Spleen (tissue), 11 donors: ENCODE measurements at regions not wholly inside any gene's neighbourhood (a gene's known extent, or its start where the extent isn't known, plus 50 kb on each side); places are given as distances from the start of the nearest gene placed in this dataset.

Source experiments
- DNase-seq: peaks from one replicate; pipeline ENCODE4 v3.0.0-alpha.2; 2020
- H3K27ac ChIP-seq, 8 donors: fragments of 200-600 bp; sonication (generic) in 7 of 8; 1 replicate in 4 of 8; 2 replicates in 4 of 8; pipeline versions ENCODE4 v1.5.0 to v1.8.0; 2016 to 2021; ENCODE audit warnings: inconsistent platforms in 4 of 8, mild to moderate bottlenecking in 4 of 8, moderate library complexity in 1 of 8
- H3K27me3 ChIP-seq, 7 donors: fragments of 200-600 bp; sonication (generic) in 6 of 7; replicated peaks in 1 of 7; 1 replicate in 4 of 7; 2 replicates in 3 of 7; pipeline versions ENCODE4 v1.5.0 to v1.8.0; 2016 to 2021; ENCODE audit warnings: inconsistent platforms in 3 of 7, mild to moderate bottlenecking in 1 of 7
- H3K36me3 ChIP-seq, 6 donors: fragments of 200-600 bp; sonication (generic) in 5 of 6; 1 replicate in 4 of 6; 2 replicates in 2 of 6; pipeline versions ENCODE4 v1.5.0 to v1.8.0; 2016 to 2021; ENCODE audit warnings: inconsistent platforms in 2 of 6
- H3K4me1 ChIP-seq, 6 donors: fragments of 200-600 bp; sonication (generic) in 5 of 6; 1 replicate in 3 of 6; 2 replicates in 3 of 6; pipeline versions ENCODE4 v1.5.0 to v1.8.0; 2016 to 2021; ENCODE audit warnings: inconsistent platforms in 3 of 6
- H3K4me3 ChIP-seq, 8 donors: fragments of 200-600 bp; sonication (generic) in 7 of 8; 1 replicate in 4 of 8; 2 replicates in 4 of 8; pipeline versions ENCODE4 v1.5.0 to v1.8.0; 2016 to 2021; ENCODE audit warnings: inconsistent platforms in 4 of 8, mild to moderate bottlenecking in 4 of 8, moderate library complexity in 2 of 8
- H3K9me3 ChIP-seq, 8 donors: fragments of 200-600 bp; sonication (generic) in 7 of 8; 1 replicate in 4 of 8; 2 replicates in 4 of 8; pipeline versions ENCODE4 v1.5.0 to v1.8.0; 2016 to 2021; ENCODE audit warnings: inconsistent platforms in 4 of 8
- CTCF ChIP-seq, 11 experiments: fragments of 200-600 bp in 7 of 11; fragments of 450-650 bp in 4 of 11; sonication (generic) in 4 of 11; IDR thresholded peaks in 8 of 11; conservative IDR thresholded peaks in 3 of 11; 1 replicate in 7 of 11; 2 replicates in 4 of 11; pipeline versions ENCODE4 v1.4.0 to v1.8.0; 2016 to 2021; ENCODE audit warnings: antibody characterized with exemption in 11 of 11, inconsistent platforms in 4 of 11, mild to moderate bottlenecking in 1 of 11
- POLR2A ChIP-seq, 3 donors: fragments of 450-650 bp; IDR thresholded peaks; one replicate each; pipeline ENCODE4 v1.5.1; 2017; ENCODE audit warnings: antibody characterized with exemption in 3 of 3, mild to moderate bottlenecking in 1 of 3
- POLR2AphosphoS5 ChIP-seq, 3 donors: sonication (generic); formaldehyde crosslinking; IDR thresholded peaks; one replicate each; pipeline ENCODE4 v1.5.1; 2017; ENCODE audit warnings: antibody characterized with exemption in 3 of 3
- WGBS, 5 donors: extraction: QIAGEN DNeasy Blood & Tissue Kit in 3 of 5; methylation state at CpG; one replicate each; pipeline versions ENCODE4 v1.1.5 to v1.1.7; 2013 to 2018; 5-methylcytosine and 5-hydroxymethylcytosine counted together
- intact Hi-C: fragments of 100-400 bp; cut with DNase I; formaldehyde crosslinking; loops from one replicate; pipeline ENCODE4 v1.15.0; 2023; ENCODE audit warnings: low total_unique reads
- donor health status: healthy with polysubstance abuse.
- donor health status: DM: no; HTN: no; CAD: no; lungs with moderate emphysema.
- donor health status: DM: no; HTN: no; CAD: no.
- donor health status: Bipolar disorder and iron deficiency.
- donor health status: healthy.
- donor health status: DM: no; HTN: no; CAD: no.
- donor health status: DM: yes; HTN: yes; CAD: no.

GRCh38 chr3:1971780-1972179, 126.9 kb upstream of the CNTN4 start:
- no peak for DNase-seq
- Histone ChIP-seq H3K4me3 (no peak overlapping the region), H3K27me3 (no peaks in the 10 kb centered on the region), H3K9me3 (peaks cover 0 to 17% (median 10%) of the 10 kb centered on the region in 8 donors), H3K36me3 (no peaks in the 10 kb centered on the region), H3K4me1 (no peaks in the 10 kb centered on the region), H3K27ac (no peak overlapping the region)
- no peak for TF ChIP-seq POLR2A (IDR thresholded peaks at IDR 0.05)
- TF ChIP-seq POLR2AphosphoS5 (IDR thresholded peaks at IDR 0.05) = no peak
- TF ChIP-seq CTCF (IDR thresholded peaks at IDR 0.05 in 8 of 11, conservative IDR thresholded peaks at IDR 0.05 in 3 of 11) = no peak
- 46 to 67% (median 52%) methylated on average over 1 of the region's 1 CpG for WGBS, 5 donors
- intact Hi-C loops = no loop called here

GRCh38 chr3:1979961-1980615, 118.6 kb upstream of the CNTN4 start:
- TF ChIP-seq CTCF (IDR thresholded peaks at IDR 0.05 in 8 of 11, conservative IDR thresholded peaks at IDR 0.05 in 3 of 11) (no peak), POLR2A (IDR thresholded peaks at IDR 0.05) (no peak), POLR2AphosphoS5 (IDR thresholded peaks at IDR 0.05) (no peak)
- intact Hi-C loops = loop anchor here (10.0 kb wide), 1 partner anchor 895 kb away; no protein-coding TSS in a partner anchor
- no peaks in the 10 kb centered on the region for H3K27me3 ChIP-seq
- peaks cover 0 to 33% (median 13%) of the 10 kb centered on the region in 8 donors for H3K9me3 ChIP-seq
- H3K4me3 ChIP-seq = no peak overlapping the region
- 58 to 86% (median 74%) methylated on average over 5 of the region's 5 CpGs for WGBS, 5 donors
- H3K27ac ChIP-seq = no peak overlapping the region
- H3K36me3 ChIP-seq = no peaks in the 10 kb centered on the region
- DNase-seq = no peak
- H3K4me1 ChIP-seq = no peaks in the 10 kb centered on the region

GRCh38 chr3:1987980-1988379, 110.7 kb upstream of the CNTN4 start:
- Histone ChIP-seq H3K9me3 (peaks cover 0 to 12% (median 0%) of the 10 kb centered on the region in 8 donors), H3K27me3 (no peaks in the 10 kb centered on the region), H3K4me3 (no peak overlapping the region), H3K4me1 (no peaks in the 10 kb centered on the region), H3K27ac (no peak overlapping the region), H3K36me3 (no peaks in the 10 kb centered on the region)
- no peak for DNase-seq
- TF ChIP-seq POLR2A (IDR thresholded peaks at IDR 0.05) (no peak), CTCF (IDR thresholded peaks at IDR 0.05 in 8 of 11, conservative IDR thresholded peaks at IDR 0.05 in 3 of 11) (peak in 4 of 11 experiments; percentile 14 to 30 (median 17))
- WGBS, 5 donors = 37 to 55% (median 43%) methylated on average over 3 of the region's 3 CpGs
- intact Hi-C loops = loop anchor here (10.0 kb wide), 1 partner anchor 903 kb away; no protein-coding TSS in a partner anchor

- WGBS, 5 donors = 90 to 97% (median 92%) methylated on average over 1 of the region's 1 CpG
Measured at GRCh38 chr3:1998739-1999138, 99.9 kb upstream of the CNTN4 start.

More at GRCh38 chr3:1998739-1999138, 99.9 kb upstream of the CNTN4 start:
- no peaks in the 10 kb centered on the region for H3K27me3 ChIP-seq
- H3K4me3 ChIP-seq = no peak overlapping the region
- H3K27ac ChIP-seq = no peak overlapping the region
- intact Hi-C loops = no loop called here
- H3K36me3 ChIP-seq = no peaks in the 10 kb centered on the region
- H3K9me3 ChIP-seq = no peaks in the 10 kb centered on the region
- H3K4me1 ChIP-seq = no peaks in the 10 kb centered on the region
- DNase-seq = no peak
- TF ChIP-seq POLR2AphosphoS5 (IDR thresholded peaks at IDR 0.05) (no peak), CTCF (IDR thresholded peaks at IDR 0.05 in 8 of 11, conservative IDR thresholded peaks at IDR 0.05 in 3 of 11) (no peak)
